GM12864 (cell line): ENCODE measurements at regions not wholly inside any gene's neighbourhood (a gene's known extent, or its start where the extent isn't known, plus 50 kb on each side); places are given as distances from the start of the nearest gene placed in this dataset.

Experiments
- DNase-seq: peaks from one replicate; pipeline ENCODE4 v3.0.0-alpha.2; 2011; ENCODE audit warnings: low read depth
- H3K4me3 ChIP-seq: 2 replicates; pipeline ENCODE4 v1.5.1; 2011; ENCODE audit warnings: mild to moderate bottlenecking, low read depth, low read length, control low read depth
- CTCF ChIP-seq: IDR thresholded peaks from 2 replicates; pipeline ENCODE4 v1.5.1; 2011; ENCODE audit warnings: low read depth, mild to moderate bottlenecking, moderate library complexity, low read length, control low read depth, inconsistent platforms; ENCODE audit errors: missing control alignments

GRCh38 chr1:239678181-239678580 lies 291.8 kb downstream of the CHRM3 start:
- TF ChIP-seq CTCF = no peak
- DNase-seq = no peak
- H3K4me3 ChIP-seq = no peak overlapping the region

- DNase-seq = no peak
- TF ChIP-seq CTCF = no peak
These were observed 295.7 kb downstream of the CHRM3 start for GRCh38 chr1:239682046-239682445.

GRCh38 chr1:239682960-239683359 lies 296.6 kb downstream of the CHRM3 start:
- no peak overlapping the region for H3K4me3 ChIP-seq
- DNase-seq = no peak
- no peak for TF ChIP-seq CTCF

More at GRCh38 chr1:239682046-239682445, 295.7 kb downstream of the CHRM3 start:
- H3K4me3 ChIP-seq = no peak overlapping the region

GRCh38 chr1:239686386-239686785 lies 300.0 kb downstream of the CHRM3 start:
- TF ChIP-seq CTCF = no peak
- no peak for DNase-seq

GRCh38 chr1:239696317-239696716 lies 309.9 kb downstream of the CHRM3 start:
- no peak for TF ChIP-seq CTCF
- DNase-seq = no peak
- H3K4me3 ChIP-seq = no peak overlapping the region

More at GRCh38 chr1:239686386-239686785, 300.0 kb downstream of the CHRM3 start:
- no peak overlapping the region for H3K4me3 ChIP-seq

- no peak for TF ChIP-seq CTCF
- no peak for DNase-seq
- H3K4me3 ChIP-seq = no peak overlapping the region
These were observed 314.3 kb downstream of the CHRM3 start for GRCh38 chr1:239700667-239701066.

- H3K4me3 ChIP-seq = no peak overlapping the region
- DNase-seq = no peak
- no peak for TF ChIP-seq CTCF
These were observed 316.7 kb downstream of the CHRM3 start for GRCh38 chr1:239703075-239703474.
